ENCODE measurements at regions not wholly inside any gene's neighbourhood (a gene's known extent, or its start where the extent isn't known, plus 50 kb on each side); places are given as distances from the start of the nearest gene placed in this dataset.

DNA sequence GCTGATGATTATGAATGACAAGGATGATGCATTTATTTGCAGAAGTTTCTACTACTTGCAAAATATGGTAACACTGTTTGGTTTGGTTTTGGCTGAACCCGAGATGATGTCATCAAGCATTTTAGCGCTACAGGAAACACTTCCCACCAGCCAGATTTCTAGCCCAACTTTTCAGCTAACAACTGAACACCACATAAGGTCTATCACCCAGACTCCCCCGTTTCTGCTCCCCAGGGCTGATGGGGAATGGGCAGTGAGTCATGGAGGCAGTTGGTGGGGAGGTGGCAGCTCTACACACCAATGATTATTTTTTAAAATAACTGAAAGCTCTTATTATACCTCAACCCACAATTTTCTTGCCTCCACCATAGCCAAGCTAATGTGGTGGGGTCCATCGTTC lies 302.9 kb downstream of the CEMIP2 start:
- ChIA-PET CTCF (interaction anchor here (1.2 to 1.6 kb wide), 2 partner anchors 9 to 80 kb away, joined by 3 read pairs; no protein-coding TSS in a partner anchor), POLR2A (no interaction called here)
- Histone ChIP-seq H3K36me3 (ENCODE audit: control insufficient read depth in 2 of 2, extremely low read depth in 1 of 2, insufficient read depth in 2 of 2, low read length in 2 of 2) (no peaks in the 10 kb centered on the region), H3K27ac (ENCODE audit: insufficient read depth, low read depth, low read length) (no peak overlapping the region), H3K27me3 (ENCODE audit: control insufficient read depth in 2 of 2, insufficient read depth in 2 of 2, low read length in 2 of 2) (no peaks in the 10 kb centered on the region), H3K79me2 (ENCODE audit: control insufficient read depth, insufficient read depth, low read length) (no peaks in the 10 kb centered on the region), H2AFZ (ENCODE audit: low read depth, low read length) (no peak overlapping the region), H4K20me1 (replicated peaks; ENCODE audit: control insufficient read depth, extremely low read depth, insufficient read depth, low read length) (no peaks in the 10 kb centered on the region), H3K4me3 (replicated peaks in 1 of 3; ENCODE audit: insufficient read depth in 1 of 3, low read depth in 1 of 3, low read length in 3 of 3) (no peak overlapping the region), H3K9ac (replicated peaks; ENCODE audit: extremely low read depth, insufficient read depth, low read length) (no peak overlapping the region), H3K9me3 (replicated peaks; ENCODE audit: control insufficient read depth, insufficient read depth, low read length) (no peaks in the 10 kb centered on the region), H3K9me1 (replicated peaks; ENCODE audit: control insufficient read depth, extremely low read depth, insufficient read depth, low read length) (no peaks in the 10 kb centered on the region), H3K4me1 (ENCODE audit: control insufficient read depth, extremely low read depth, insufficient read depth, low read length) (no peaks in the 10 kb centered on the region), H3K4me2 (ENCODE audit: insufficient read depth, low read length) (no peak overlapping the region)
- no peak for FAIRE-seq
- dilution Hi-C loops (cut with MboI; ENCODE audit: extremely low pct_ligation_motif_present, low sequenced_read_pairs) = no loop called here
- TF ChIP-seq MYC (IDR thresholded peaks at IDR 0.05; ENCODE audit: low read depth, low read length) = no peak
- no peak for TF ChIP-seq POLR2AphosphoS5 (IDR thresholded peaks at IDR 0.05; ENCODE audit: insufficient read depth, low read depth, low read length)
- TF ChIP-seq GATA2 (IDR thresholded peaks at IDR 0.05; ENCODE audit: insufficient read depth, insufficient read length, low read depth, low read length) = no peak
- TF ChIP-seq, protein P1, sequence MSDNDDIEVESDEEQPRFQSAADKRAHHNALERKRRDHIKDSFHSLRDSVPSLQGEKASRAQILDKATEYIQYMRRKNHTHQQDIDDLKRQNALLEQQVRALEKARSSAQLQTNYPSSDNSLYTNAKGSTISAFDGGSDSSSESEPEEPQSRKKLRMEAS (IDR thresholded peaks at IDR 0.05; ENCODE audit: insufficient read depth, insufficient read length) = no peak
- TF ChIP-seq JUN (IDR thresholded peaks at IDR 0.05; ENCODE audit: borderline replicate concordance, insufficient read depth, insufficient read length, low read depth) = peak; percentile 15
- TF ChIP-seq POLR2A (IDR thresholded peaks at IDR 0.05; ENCODE audit: low read depth, low read length) = no peak
- TF ChIP-seq, protein P2, sequence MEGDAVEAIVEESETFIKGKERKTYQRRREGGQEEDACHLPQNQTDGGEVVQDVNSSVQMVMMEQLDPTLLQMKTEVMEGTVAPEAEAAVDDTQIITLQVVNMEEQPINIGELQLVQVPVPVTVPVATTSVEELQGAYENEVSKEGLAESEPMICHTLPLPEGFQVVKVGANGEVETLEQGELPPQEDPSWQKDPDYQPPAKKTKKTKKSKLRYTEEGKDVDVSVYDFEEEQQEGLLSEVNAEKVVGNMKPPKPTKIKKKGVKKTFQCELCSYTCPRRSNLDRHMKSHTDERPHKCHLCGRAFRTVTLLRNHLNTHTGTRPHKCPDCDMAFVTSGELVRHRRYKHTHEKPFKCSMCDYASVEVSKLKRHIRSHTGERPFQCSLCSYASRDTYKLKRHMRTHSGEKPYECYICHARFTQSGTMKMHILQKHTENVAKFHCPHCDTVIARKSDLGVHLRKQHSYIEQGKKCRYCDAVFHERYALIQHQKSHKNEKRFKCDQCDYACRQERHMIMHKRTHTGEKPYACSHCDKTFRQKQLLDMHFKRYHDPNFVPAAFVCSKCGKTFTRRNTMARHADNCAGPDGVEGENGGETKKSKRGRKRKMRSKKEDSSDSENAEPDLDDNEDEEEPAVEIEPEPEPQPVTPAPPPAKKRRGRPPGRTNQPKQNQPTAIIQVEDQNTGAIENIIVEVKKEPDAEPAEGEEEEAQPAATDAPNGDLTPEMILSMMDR (IDR thresholded peaks at IDR 0.05; ENCODE audit: extremely low read depth in 1 of 2, insufficient read depth in 1 of 2, low read depth in 1 of 2, low read length in 2 of 2) = no peak
- no peak for TF ChIP-seq EZH2 (IDR thresholded peaks at IDR 0.05; ENCODE audit: borderline replicate concordance, low read depth, low read length, severe bottlenecking)
- no peak for TF ChIP-seq FOS (IDR thresholded peaks at IDR 0.05; ENCODE audit: borderline replicate concordance, insufficient read depth, low read length)
- DNase-seq (ENCODE audit: low read depth, low spot score) = no peak
- intact Hi-C loops (cut with micrococcal nuclease) = no loop called here
- no TSS peak for BruUV-seq (replicated peaks)

Data from endothelial cell of umbilical vein (primary cell).